H9 (cell line): ENCODE measurements at regions not wholly inside any gene's neighbourhood (a gene's known extent, or its start where the extent isn't known, plus 50 kb on each side); places are given as distances from the start of the nearest gene placed in this dataset.

Source experiments
- DNase-seq: peaks from one replicate; pipeline ENCODE4 v3.0.0-alpha.2; 2017
- H2AFZ ChIP-seq: one replicate; pipeline ENCODE4 v1.6.1; 2013; ENCODE audit warnings: mild to moderate bottlenecking, low read length, control low read depth, moderate library complexity
- H2AK5ac ChIP-seq: 2 replicates; pipeline ENCODE4 v1.6.1; 2013; ENCODE audit warnings: low read length, control low read depth, mixed read lengths; ENCODE audit not compliant: insufficient read length
- H2BK120ac ChIP-seq: one replicate; pipeline ENCODE4 v1.6.1; 2013; ENCODE audit warnings: low read depth, mild to moderate bottlenecking, low read length, control low read depth, inconsistent platforms; ENCODE audit not compliant: poor library complexity, severe bottlenecking
- H2BK12ac ChIP-seq: 2 replicates; pipeline ENCODE4 v1.6.1; 2013; ENCODE audit warnings: low read length, control low read depth, mixed read lengths, low read depth; ENCODE audit not compliant: insufficient read length
- H2BK15ac ChIP-seq: 2 replicates; pipeline ENCODE4 v1.6.1; 2013; ENCODE audit warnings: low read depth, low read length, control low read depth
- H2BK20ac ChIP-seq: one replicate; pipeline ENCODE4 v1.6.1; 2013; ENCODE audit warnings: low read depth, mild to moderate bottlenecking, low read length, control low read depth, inconsistent platforms; ENCODE audit not compliant: poor library complexity, severe bottlenecking
- H2BK5ac ChIP-seq: 2 replicates; pipeline ENCODE4 v1.6.1; 2013; ENCODE audit warnings: low read length, control low read depth, mixed read lengths; ENCODE audit not compliant: insufficient read length
- H3K14ac ChIP-seq: 2 replicates; pipeline ENCODE4 v1.6.1; 2013; ENCODE audit warnings: low read length, control low read depth; ENCODE audit not compliant: insufficient read depth
- H3K18ac ChIP-seq: 2 replicates; pipeline ENCODE4 v1.6.1; 2013; ENCODE audit warnings: low read depth, mild to moderate bottlenecking, mixed read lengths, low read length, control low read depth; ENCODE audit not compliant: insufficient read length
- H3K23ac ChIP-seq: 2 replicates; pipeline ENCODE4 v1.6.1; 2013; ENCODE audit warnings: low read length, control low read depth, mixed read lengths, low read depth; ENCODE audit not compliant: insufficient read length
- H3K23me2 ChIP-seq: 2 replicates; pipeline ENCODE4 v1.6.1; 2013; ENCODE audit warnings: low read depth, mild to moderate bottlenecking, mixed read lengths, low read length, control low read depth; ENCODE audit not compliant: insufficient read length, poor library complexity, severe bottlenecking
- H3K27ac ChIP-seq: 2 replicates; pipeline ENCODE4 v1.5.1; 2013; ENCODE audit warnings: low read length, control low read depth, mixed read lengths, low read depth; ENCODE audit not compliant: insufficient read length
- H3K27me3 ChIP-seq: 2 replicates; pipeline ENCODE4 v1.6.1; 2013; ENCODE audit warnings: low read length, control low read depth, inconsistent platforms; ENCODE audit not compliant: insufficient read depth
- H3K4ac ChIP-seq: 2 replicates; pipeline ENCODE4 v1.6.1; 2013; ENCODE audit warnings: low read depth, mild to moderate bottlenecking, control low read depth, inconsistent platforms, low read length, moderate library complexity
- H3K4me1 ChIP-seq: 2 replicates; pipeline ENCODE4 v1.6.1; 2013; ENCODE audit warnings: low read length, control low read depth, inconsistent platforms; ENCODE audit not compliant: insufficient read depth
- H3K4me2 ChIP-seq: 2 replicates; pipeline ENCODE4 v1.6.1; 2013; ENCODE audit warnings: low read length, control low read depth, mixed read lengths; ENCODE audit not compliant: insufficient read length, insufficient read depth
- H3K56ac ChIP-seq: 2 replicates; pipeline ENCODE4 v1.6.1; 2013; ENCODE audit warnings: low read depth, mild to moderate bottlenecking, mixed read lengths, low read length, control low read depth; ENCODE audit not compliant: insufficient read length
- H3K79me1 ChIP-seq: 2 replicates; pipeline ENCODE4 v1.6.1; 2013; ENCODE audit warnings: low read depth, mild to moderate bottlenecking, moderate library complexity, low read length, control low read depth, inconsistent platforms; ENCODE audit not compliant: insufficient read depth, poor library complexity, severe bottlenecking
- H3K79me2 ChIP-seq: 2 replicates; pipeline ENCODE4 v1.6.1; 2013; ENCODE audit warnings: low read length, control low read depth, inconsistent platforms; ENCODE audit not compliant: insufficient read depth
- H3K9ac ChIP-seq: 2 replicates; pipeline ENCODE4 v1.6.1; 2013; ENCODE audit warnings: low read length, control low read depth, mixed read lengths; ENCODE audit not compliant: insufficient read length; ENCODE audit errors: extremely low read depth
- H3K9me3 ChIP-seq: one replicate; pipeline ENCODE4 v1.6.1; 2013; ENCODE audit warnings: low read depth, low read length, inconsistent platforms; ENCODE audit not compliant: control insufficient read depth
- H3T11ph ChIP-seq: one replicate; pipeline ENCODE4 v1.6.1; 2013; ENCODE audit warnings: mild to moderate bottlenecking, low read length, control low read depth, inconsistent platforms
- H4K20me1 ChIP-seq: one replicate; pipeline ENCODE4 v1.6.1; 2013; ENCODE audit not compliant: control insufficient read depth, insufficient read length, insufficient read depth
- H4K5ac ChIP-seq: 2 replicates; pipeline ENCODE4 v1.6.1; 2013; ENCODE audit warnings: low read depth, mild to moderate bottlenecking, mixed read lengths, low read length, control low read depth; ENCODE audit not compliant: insufficient read length
- H4K8ac ChIP-seq: replicated peaks from 2 replicates; pipeline ENCODE4 v1.6.1; 2013; ENCODE audit warnings: low read length, control low read depth, mixed read lengths, low read depth; ENCODE audit not compliant: insufficient read length
- H4K91ac ChIP-seq: 2 replicates; pipeline ENCODE4 v1.6.1; 2013; ENCODE audit warnings: low read depth, mild to moderate bottlenecking, moderate library complexity, mixed read lengths, low read length, control low read depth; ENCODE audit not compliant: insufficient read length
- H3K27ac Mint-ChIP-seq, 3 experiments: 2 replicates in 2 of 3; 3 replicates in 1 of 3; pipeline ENCODE4 v1.8.0; 2020 to 2021; ENCODE audit warnings: mixed read lengths in 3 of 3, mild to moderate bottlenecking in 1 of 3, moderate library complexity in 1 of 3
- H3K27me3 Mint-ChIP-seq: 2 replicates; pipeline ENCODE4 v1.8.0; 2021; ENCODE audit warnings: low read depth, mild to moderate bottlenecking, moderate library complexity, mixed read lengths
- H3K36me3 Mint-ChIP-seq, 3 experiments: 2 replicates in 2 of 3; 3 replicates in 1 of 3; pipeline ENCODE4 v1.8.0; 2020 to 2021; ENCODE audit warnings: low read depth in 3 of 3, mixed read lengths in 3 of 3; ENCODE audit not compliant: insufficient read depth in 1 of 3
- H3K4me1 Mint-ChIP-seq, 2 experiments: 2 replicates each; pipeline ENCODE4 v1.8.0; 2020; ENCODE audit warnings: mixed read lengths in 2 of 2
- H3K4me3 Mint-ChIP-seq, 2 experiments: 2 replicates in 1 of 2; 3 replicates in 1 of 2; pipeline ENCODE4 v1.8.0; 2020 to 2021; ENCODE audit warnings: mild to moderate bottlenecking in 2 of 2, mixed read lengths in 2 of 2, moderate library complexity in 1 of 2
- H3K9me3 Mint-ChIP-seq, 2 experiments: 2 replicates in 1 of 2; 3 replicates in 1 of 2; pipeline ENCODE4 v1.8.0; 2020; ENCODE audit warnings: mild to moderate bottlenecking in 2 of 2, mixed read lengths in 2 of 2, moderate library complexity in 1 of 2
- CTCF ChIP-seq: fragments of 200-600 bp; sonication (generic); conservative IDR thresholded peaks from 3 replicates; pipeline ENCODE4 v1.8.0; 2021; ENCODE audit warnings: antibody characterized with exemption, mild to moderate bottlenecking
- WGBS: extraction: QIAGEN DNeasy Blood & Tissue Kit; methylation state at CpG from one replicate; pipeline ENCODE4 v1.1.7; 2013; ENCODE audit warnings: missing lambda C conversion rate, low lambda C conversion rate, mixed read lengths; ENCODE audit not compliant: insufficient read length; ENCODE audit errors: extremely low coverage; 5-methylcytosine and 5-hydroxymethylcytosine counted together

- Histone ChIP-seq H3K56ac (no peak overlapping the region), H3K14ac (no peak overlapping the region), H3K23ac (no peak overlapping the region), H3K4me2 (no peak overlapping the region), H3K18ac (no peak overlapping the region), H2BK5ac (no peak overlapping the region), H2AFZ (no peak overlapping the region), H4K20me1 (no peaks in the 10 kb centered on the region), H3K4me1 (no peaks in the 10 kb centered on the region), H2AK5ac (no peak overlapping the region), H3K27ac (no peak overlapping the region), H2BK12ac (no peak overlapping the region), H4K91ac (no peak overlapping the region), H4K5ac (no peak overlapping the region), H3K9ac (no peak overlapping the region), H3K79me2 (no peaks in the 10 kb centered on the region), H3K23me2 (no peaks in the 10 kb centered on the region), H2BK120ac (no peak overlapping the region), H3K79me1 (no peaks in the 10 kb centered on the region), H3K9me3 (no peaks in the 10 kb centered on the region), H3K27me3 (no peaks in the 10 kb centered on the region), H2BK20ac (no peak overlapping the region), H4K8ac (no peak overlapping the region), H3T11ph (no peak overlapping the region), H2BK15ac (no peak overlapping the region), H3K4ac (no peak overlapping the region)
- Mint-ChIP-seq H3K27ac (no peak overlapping the region), H3K4me3 (no peak overlapping the region), H3K36me3 (no peaks in the 10 kb centered on the region), H3K4me1 (peaks cover 7 to 11% of the 10 kb centered on the region in 2 experiments; a peak in 3 of 4 replicates), H3K27me3 (no peaks in the 10 kb centered on the region), H3K9me3 (peaks cover 0 to 2% of the 10 kb centered on the region in 2 experiments; a peak in 2 of 5 replicates)
- DNase-seq, result no peak
- TF ChIP-seq CTCF, result no peak
- WGBS, result no CpG with 5 or more reads among the region's 1 CpG
Observed at GRCh38 chr3:147653367-147653923, 244.3 kb downstream of the ZIC1 start.
